HepG2 (cell line): ENCODE measurements at regions not wholly inside any gene's neighbourhood (a gene's known extent, or its start where the extent isn't known, plus 50 kb on each side); places are given as distances from the start of the nearest gene placed in this dataset.

Experiments used
- ATAC-seq: fragments of 200-7000 bp; cut with Tn5 transposase; 3 replicates; pipeline ENCODE4 v1.9.1; 2020; ENCODE audit warnings: mild to moderate bottlenecking, moderate library complexity
- BruUV-seq: library from RNA; stranded (reverse); fragments of 400-500 nt; replicated peaks from 2 replicates; lab custom pipeline; 2021; lab: Mats Ljungman, UMichigan
- CTCF ChIA-PET: fragments of 300-600 bp; formaldehyde crosslinking; extraction: SDS; loops from one replicate; lab custom pipeline; 2021; ENCODE audit warnings: low total read pairs, inconsistent platforms, low intra/inter-chr PET ratio; lab: Yijun Ruan, JAX
- POLR2A ChIA-PET: fragments of 350-600 bp; sonication (Branson Sonifier 250); formaldehyde crosslinking; loops from one replicate; lab custom pipeline; 2020; ENCODE audit warnings: antibody characterized with exemption, inconsistent platforms; lab: Yijun Ruan, JAX
- DNase-seq: peaks from one replicate; pipeline ENCODE4 v3.0.0-alpha.2; 2015; ENCODE audit warnings: low spot score
- FAIRE-seq: peaks from 3 replicates; lab custom pipeline; 2011; peaks lifted over from hg19 to GRCh38; lab: Jason Lieb, UNC
- H2AFZ ChIP-seq: one replicate; pipeline ENCODE4 v1.6.1; 2011; ENCODE audit warnings: low read length, inconsistent platforms
- H3K27ac ChIP-seq: fragments of 300-600 bp; 3 replicates; pipeline ENCODE4 v1.8.0; 2011; ENCODE audit warnings: mixed run types, mild to moderate bottlenecking, mixed read lengths, low read length, inconsistent platforms; ENCODE audit not compliant: insufficient read depth; ENCODE audit errors: extremely low read length
- H3K27me3 ChIP-seq, 2 experiments: fragments of 200-600 bp in 1 of 2; 2 replicates in 1 of 2; 3 replicates in 1 of 2; pipeline versions ENCODE4 v1.6.0 to v1.8.0; 2011; ENCODE audit warnings: low read length in 2 of 2, mild to moderate bottlenecking in 2 of 2, moderate library complexity in 2 of 2, inconsistent platforms in 1 of 2; ENCODE audit not compliant: insufficient read depth in 2 of 2, control insufficient read depth in 1 of 2
- H3K36me3 ChIP-seq, 2 experiments: fragments of 200-600 bp in 1 of 2; replicated peaks in 1 of 2; 2 replicates in 1 of 2; 3 replicates in 1 of 2; pipeline versions ENCODE4 v1.5.1 to v1.8.0; 2011; ENCODE audit warnings: low read length in 2 of 2, inconsistent platforms in 1 of 2; ENCODE audit not compliant: insufficient read depth in 2 of 2, control insufficient read depth in 1 of 2
- H3K4me1 ChIP-seq: 2 replicates; pipeline ENCODE4 v1.5.1; 2012; ENCODE audit warnings: low read length, inconsistent platforms; ENCODE audit not compliant: insufficient read depth
- H3K4me2 ChIP-seq: 2 replicates; pipeline ENCODE4 v1.6.0; 2011; ENCODE audit warnings: low read depth, low read length, inconsistent platforms
- H3K4me3 ChIP-seq, 3 experiments: fragments of 200-600 bp in 1 of 3; sonication (generic), shearing (Covaris generic) in 1 of 3; replicated peaks in 1 of 3; 2 replicates each; pipeline ENCODE4 v1.5.1; 2011 to 2016; ENCODE audit warnings: low read length in 3 of 3, inconsistent platforms in 2 of 3, low read depth in 2 of 3, mild to moderate bottlenecking in 2 of 3, control low read depth in 1 of 3, mixed read lengths in 1 of 3; ENCODE audit not compliant: insufficient read depth in 1 of 3
- H3K79me2 ChIP-seq: one replicate; pipeline ENCODE4 v1.6.1; 2011; ENCODE audit warnings: low read length, inconsistent platforms; ENCODE audit not compliant: insufficient read depth
- H3K9ac ChIP-seq: 2 replicates; pipeline ENCODE4 v1.6.0; 2011; ENCODE audit warnings: mild to moderate bottlenecking, low read depth, low read length, inconsistent platforms; ENCODE audit not compliant: insufficient read depth
- H3K9me3 ChIP-seq: 2 replicates; pipeline ENCODE4 v1.5.1; 2012; ENCODE audit warnings: mild to moderate bottlenecking, low read length
- H4K20me1 ChIP-seq: 2 replicates; pipeline ENCODE4 v1.6.0; 2011; ENCODE audit warnings: inconsistent platforms, mild to moderate bottlenecking, low read length, moderate library complexity; ENCODE audit not compliant: insufficient read depth
- DNMT1 ChIP-seq: sonication (generic); formaldehyde crosslinking; IDR thresholded peaks from 2 replicates; pipeline ENCODE4 v1.5.1; 2020; ENCODE audit warnings: mild to moderate bottlenecking, missing genetic modification reagents
- MTA1 ChIP-seq: sonication (generic); formaldehyde crosslinking; IDR thresholded peaks from 2 replicates; pipeline ENCODE4 v1.4.0; 2020; ENCODE audit warnings: missing genetic modification reagents, mild to moderate bottlenecking, borderline replicate concordance
- NCOA2 ChIP-seq: sonication (generic); formaldehyde crosslinking; IDR thresholded peaks from 2 replicates; pipeline ENCODE4 v1.8.0; 2022; ENCODE audit warnings: inconsistent platforms
- PCBP1 ChIP-seq: fragments of 200-400 bp; formaldehyde crosslinking; IDR thresholded peaks from 2 replicates; pipeline ENCODE4 v1.6.1; 2017; ENCODE audit warnings: mild to moderate bottlenecking, low read depth, low read length, borderline replicate concordance
- PCBP2 ChIP-seq: fragments of 200-400 bp; formaldehyde crosslinking; optimal IDR thresholded peaks from 2 replicates; pipeline ENCODE3; 2018; ENCODE audit warnings: low read length, low read depth; ENCODE audit not compliant: poor library complexity, severe bottlenecking
- SIX1 ChIP-seq: sonication (generic); formaldehyde crosslinking; IDR thresholded peaks from 2 replicates; pipeline ENCODE4 v1.4.0; 2020; ENCODE audit warnings: missing genetic modification reagents, borderline replicate concordance
- SMARCE1 ChIP-seq: fragments of 450-650 bp; IDR thresholded peaks from 2 replicates; pipeline ENCODE4 v1.6.1; 2017; ENCODE audit warnings: borderline replicate concordance
- SNAI1 ChIP-seq: sonication (generic); formaldehyde crosslinking; IDR thresholded peaks from 2 replicates; pipeline ENCODE4 v1.5.0; 2020; ENCODE audit warnings: mild to moderate bottlenecking, missing genetic modification reagents, borderline replicate concordance
- ZNF296 ChIP-seq: sonication (generic); formaldehyde crosslinking; conservative IDR thresholded peaks from 2 replicates; pipeline ENCODE4 v1.5.0; 2020; ENCODE audit warnings: mild to moderate bottlenecking, missing genetic modification reagents
- ZNF335 ChIP-seq: sonication (generic); formaldehyde crosslinking; IDR thresholded peaks from 2 replicates; pipeline ENCODE4 v1.4.0; 2020; ENCODE audit warnings: missing genetic modification reagents
- ZNF7 ChIP-seq: IDR thresholded peaks from 2 replicates; pipeline ENCODE4 v1.6.1; 2016; ENCODE audit warnings: missing biosample characterization, missing genetic modification reagents
- WGBS: methylation state at CpG from one replicate; pipeline ENCODE4 v1.1.6; 2017; ENCODE audit warnings: low lambda C conversion rate; 5-methylcytosine and 5-hydroxymethylcytosine counted together
- in situ Hi-C: cut with HindIII; loops from 2 replicates; pipeline ENCODE4 v1.10.0; 2017; ENCODE audit warnings: low pct_unique_long_range_greater_than_20kb; ENCODE audit not compliant: extremely low pct_ligation_motif_present
- intact Hi-C: fragments of 100-400 bp; cut with micrococcal nuclease; formaldehyde crosslinking; loops from one replicate; pipeline ENCODE4 v1.10.0; 2022; ENCODE audit not compliant: unreplicated experiment

GRCh38 chr7:79775911-79776310 lies 322.4 kb upstream of the MAGI2 start:
- intact Hi-C loops (no loop called here), in situ Hi-C loops (no loop called here)
- H4K20me1 ChIP-seq, result no peaks in the 10 kb centered on the region
- no peaks in the 10 kb centered on the region for H3K9me3 ChIP-seq
- no peak for ATAC-seq
- H3K27ac ChIP-seq, result no peak overlapping the region
- no peak overlapping the region for H3K4me2 ChIP-seq
- H3K36me3 ChIP-seq, result no peaks in the 10 kb centered on the region
- no peak overlapping the region for H3K4me3 ChIP-seq
- H3K79me2 ChIP-seq, result no peaks in the 10 kb centered on the region
- H2AFZ ChIP-seq, result no peak overlapping the region
- WGBS, result 28% methylated on average over 3 of the region's 3 CpGs
- H3K4me1 ChIP-seq, result no peaks in the 10 kb centered on the region
- no TSS peak for BruUV-seq
- no peak overlapping the region for H3K9ac ChIP-seq
- FAIRE-seq, result no peak
- ChIA-PET POLR2A (no interaction called here), CTCF (no interaction called here)
- TF ChIP-seq PCBP2 (no peak), NCOA2 (no peak), MTA1 (CRISPR knock-in tag) (no peak), DNMT1 (CRISPR knock-in tag) (no peak), SNAI1 (CRISPR knock-in tag) (no peak), SIX1 (CRISPR knock-in tag) (no peak), PCBP1 (no peak), SMARCE1 (no peak), ZNF335 (CRISPR knock-in tag) (no peak)
- H3K27me3 ChIP-seq, result no peaks in the 10 kb centered on the region
- DNase-seq, result no peak

GRCh38 chr7:79774150-79774549 lies 320.7 kb upstream of the MAGI2 start:
- ChIA-PET POLR2A (no interaction called here), CTCF (no interaction called here)
- in situ Hi-C loops (no loop called here), intact Hi-C loops (no loop called here)
- ATAC-seq (no peak), FAIRE-seq (no peak), DNase-seq (no peak)
- no peaks in the 10 kb centered on the region for H3K9me3 ChIP-seq
- H3K79me2 ChIP-seq, result no peaks in the 10 kb centered on the region
- no peak overlapping the region for H3K4me2 ChIP-seq
- no peaks in the 10 kb centered on the region for H3K27me3 ChIP-seq
- no peaks in the 10 kb centered on the region for H3K4me1 ChIP-seq
- H3K36me3 ChIP-seq, result no peaks in the 10 kb centered on the region
- no peaks in the 10 kb centered on the region for H4K20me1 ChIP-seq
- no peak overlapping the region for H3K4me3 ChIP-seq
- no peak overlapping the region for H2AFZ ChIP-seq
- H3K27ac ChIP-seq, result no peak overlapping the region
- no peak overlapping the region for H3K9ac ChIP-seq
- BruUV-seq, result no TSS peak
- no peak for TF ChIP-seq ZNF7 (CRISPR knock-in tag)
- TF ChIP-seq ZNF296 (CRISPR knock-in tag), result no peak
- TF ChIP-seq, all 625 proteins: peak for 0
